DND-41 (cell line): ENCODE measurements at regions not wholly inside any gene's neighbourhood (a gene's known extent, or its start where the extent isn't known, plus 50 kb on each side); places are given as distances from the start of the nearest gene placed in this dataset.

Source experiments
- EZH2 ChIP-seq: IDR thresholded peaks from 3 replicates; pipeline ENCODE4 v1.6.1; 2012; ENCODE audit warnings: borderline replicate concordance, low read depth, mild to moderate bottlenecking, moderate library complexity, low read length, inconsistent platforms; ENCODE audit not compliant: severe bottlenecking
- TF ChIP-seq, protein P1 (sequence below): IDR thresholded peaks from 2 replicates; pipeline ENCODE4 v1.5.1; 2012; ENCODE audit warnings: borderline replicate concordance, low read length, moderate library complexity, mild to moderate bottlenecking; ENCODE audit not compliant: poor library complexity, severe bottlenecking; ENCODE audit errors: extremely low read depth

DNA sequence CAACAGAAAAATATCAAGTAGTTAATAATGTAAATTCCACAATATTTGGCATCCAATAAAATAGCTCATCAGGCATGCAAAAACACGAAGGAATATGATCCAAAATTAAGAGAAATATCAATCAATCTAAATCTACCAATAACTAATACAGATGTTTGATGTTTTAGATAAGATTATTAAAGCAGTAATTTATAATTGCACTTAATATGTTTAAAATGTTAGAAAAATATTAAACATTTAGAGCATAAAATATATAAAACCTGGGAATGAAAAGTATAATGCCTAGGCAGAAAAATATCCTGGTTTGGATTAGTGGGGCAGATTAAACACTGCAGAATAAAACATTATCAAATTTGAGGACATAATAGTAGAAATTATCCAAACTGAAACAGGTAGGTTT lies 879.9 kb downstream of the FAM181B start:
- TF ChIP-seq, protein P1, sequence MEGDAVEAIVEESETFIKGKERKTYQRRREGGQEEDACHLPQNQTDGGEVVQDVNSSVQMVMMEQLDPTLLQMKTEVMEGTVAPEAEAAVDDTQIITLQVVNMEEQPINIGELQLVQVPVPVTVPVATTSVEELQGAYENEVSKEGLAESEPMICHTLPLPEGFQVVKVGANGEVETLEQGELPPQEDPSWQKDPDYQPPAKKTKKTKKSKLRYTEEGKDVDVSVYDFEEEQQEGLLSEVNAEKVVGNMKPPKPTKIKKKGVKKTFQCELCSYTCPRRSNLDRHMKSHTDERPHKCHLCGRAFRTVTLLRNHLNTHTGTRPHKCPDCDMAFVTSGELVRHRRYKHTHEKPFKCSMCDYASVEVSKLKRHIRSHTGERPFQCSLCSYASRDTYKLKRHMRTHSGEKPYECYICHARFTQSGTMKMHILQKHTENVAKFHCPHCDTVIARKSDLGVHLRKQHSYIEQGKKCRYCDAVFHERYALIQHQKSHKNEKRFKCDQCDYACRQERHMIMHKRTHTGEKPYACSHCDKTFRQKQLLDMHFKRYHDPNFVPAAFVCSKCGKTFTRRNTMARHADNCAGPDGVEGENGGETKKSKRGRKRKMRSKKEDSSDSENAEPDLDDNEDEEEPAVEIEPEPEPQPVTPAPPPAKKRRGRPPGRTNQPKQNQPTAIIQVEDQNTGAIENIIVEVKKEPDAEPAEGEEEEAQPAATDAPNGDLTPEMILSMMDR = no peak
- TF ChIP-seq EZH2 = no peak
